ENCODE measurements at regions not wholly inside any gene's neighbourhood (a gene's known extent, or its start where the extent isn't known, plus 50 kb on each side); places are given as distances from the start of the nearest gene placed in this dataset.

DNA sequence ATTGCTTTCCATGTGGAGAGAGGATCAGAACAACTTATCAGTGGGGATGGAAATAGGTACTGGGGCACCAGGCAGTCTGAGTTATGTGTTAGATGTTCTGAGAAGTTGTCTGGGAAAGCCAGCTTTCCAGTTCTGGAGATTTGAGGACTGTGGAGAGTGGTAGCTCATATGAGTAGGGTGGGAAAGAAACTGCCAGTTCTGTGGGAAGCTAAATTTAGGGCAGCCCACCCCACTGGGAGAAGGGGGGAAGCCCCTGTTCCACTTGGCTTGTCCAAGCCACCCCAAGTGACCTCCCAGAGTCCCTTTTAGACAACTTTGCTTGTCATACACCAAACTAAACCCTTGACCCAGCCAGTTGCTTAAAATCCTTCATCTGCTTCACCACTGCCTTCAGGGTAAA lies 189.5 kb downstream of the REEP3 start:
- no peak for DNase-seq

DNA sequence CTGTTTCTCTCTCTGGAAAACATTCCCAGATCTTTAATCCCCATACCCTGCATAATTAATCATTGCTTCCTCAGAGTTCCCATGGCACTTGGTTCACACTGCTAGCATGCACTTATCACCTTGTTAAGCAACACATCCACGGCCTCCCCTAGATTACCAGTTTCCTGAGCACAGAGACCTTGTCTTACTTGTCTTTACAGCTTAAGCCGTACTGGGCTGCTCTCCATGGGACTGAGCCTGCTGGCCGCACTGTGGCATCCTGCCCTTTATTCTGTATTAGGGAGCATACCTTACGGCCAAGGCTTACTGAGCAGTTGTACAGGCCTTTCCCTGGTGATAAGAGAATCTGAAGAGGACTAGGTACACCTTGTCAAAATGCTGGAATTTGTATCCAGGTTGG lies 190.2 kb downstream of the REEP3 start:
- no peak for DNase-seq

DNA sequence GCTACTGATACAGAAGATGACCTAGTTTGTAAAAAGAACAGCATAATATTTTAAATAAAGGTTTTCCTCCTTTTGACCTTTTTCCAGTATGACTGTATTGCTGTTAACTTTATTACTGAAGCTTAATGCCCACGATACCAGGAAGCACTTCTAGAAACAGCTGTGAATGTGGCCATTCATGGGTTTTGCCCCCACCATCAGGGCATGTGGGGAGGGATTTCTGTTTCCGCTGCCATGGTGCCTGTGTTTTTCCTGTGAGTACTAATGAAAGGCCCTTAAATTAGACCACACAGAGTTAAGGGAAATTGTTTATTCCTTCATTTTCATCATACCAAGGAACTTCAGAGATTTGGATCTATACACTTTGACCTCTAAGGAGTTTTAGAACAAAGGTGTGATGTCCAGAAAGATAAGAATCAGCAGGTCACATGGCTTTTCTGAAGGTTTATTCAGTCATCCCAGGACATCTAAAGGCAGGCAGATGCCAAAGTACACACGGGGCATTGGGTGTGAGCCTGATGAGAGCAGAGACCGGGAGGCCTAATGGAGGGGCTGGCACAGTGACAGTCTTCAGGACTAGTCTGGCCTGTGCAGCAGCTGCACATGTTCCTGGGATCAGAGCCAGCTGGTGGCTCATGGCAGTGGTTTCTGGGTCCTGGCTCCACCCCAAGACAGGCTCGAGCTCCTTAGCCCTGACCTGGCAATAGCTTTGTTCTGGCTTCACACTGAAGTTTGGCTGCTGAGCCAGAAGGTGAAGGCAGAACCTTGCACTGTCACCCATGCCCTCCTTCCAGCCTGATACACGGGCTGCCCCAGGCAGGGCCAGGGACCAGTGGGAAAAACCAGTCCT lies 190.9 kb downstream of the REEP3 start:
- no peak for DNase-seq

DNA sequence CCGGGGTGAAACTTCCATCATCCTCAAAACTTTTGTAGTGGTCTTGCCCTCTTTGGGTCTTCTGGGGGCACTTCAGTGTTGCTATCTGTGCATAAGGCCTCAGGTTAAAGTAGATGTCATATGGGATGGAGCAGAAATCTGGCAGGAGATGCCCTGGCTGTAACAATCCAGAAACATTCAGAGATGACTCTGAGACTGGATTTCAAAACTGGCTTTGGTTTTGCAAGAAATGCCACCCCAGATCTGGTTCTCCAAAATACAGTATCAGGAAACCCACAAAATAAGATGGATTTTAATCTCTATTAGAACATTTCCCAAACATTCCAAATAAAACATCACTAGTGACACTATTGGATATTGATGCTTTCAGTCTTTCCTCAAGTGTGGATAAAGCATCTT lies 191.5 kb downstream of the REEP3 start:
- no peak for DNase-seq

DNA sequence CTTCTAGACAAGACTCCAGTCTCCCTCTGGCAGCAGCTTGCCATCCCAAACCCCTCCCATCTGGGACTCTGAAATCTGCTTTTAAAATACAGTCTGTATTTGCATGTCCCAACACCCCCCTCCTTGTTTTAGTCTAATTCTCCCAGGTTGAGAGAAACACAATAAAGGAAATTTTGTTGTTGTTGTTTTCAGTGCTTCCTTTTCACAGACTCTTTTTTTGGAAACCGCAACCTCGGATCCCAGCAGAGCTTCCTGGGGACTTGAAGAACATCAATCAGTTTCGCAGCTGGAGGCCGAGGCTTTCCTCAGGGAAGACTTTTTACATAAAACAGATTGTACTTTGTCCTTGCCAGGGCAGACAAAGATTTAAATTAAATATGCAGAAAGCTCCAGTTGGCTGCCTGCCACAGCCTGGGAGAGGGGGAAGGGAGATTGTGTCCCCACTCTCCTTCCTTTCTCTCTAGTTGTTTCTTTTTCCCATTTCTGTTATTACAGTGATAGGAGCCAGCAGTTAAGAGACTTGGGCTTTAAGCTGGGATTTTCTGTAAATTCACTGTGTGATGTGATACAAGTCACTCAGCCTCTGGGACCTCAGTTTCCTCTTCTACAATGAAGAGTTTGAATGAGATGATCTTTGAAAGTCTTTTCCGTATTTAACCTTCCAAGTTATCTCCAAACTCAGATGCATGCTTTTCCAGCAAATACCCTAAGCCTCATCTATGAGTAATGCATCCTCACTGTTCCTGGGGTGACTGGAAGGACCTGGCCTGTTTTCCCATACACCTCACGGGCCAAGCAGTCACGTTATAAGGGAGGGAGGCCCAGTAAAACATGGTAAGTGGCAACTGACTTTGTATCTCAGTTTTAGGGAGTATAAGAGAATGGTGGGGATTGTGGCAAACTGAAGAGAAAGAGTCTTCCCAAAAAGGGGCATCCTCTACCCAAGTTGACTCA lies 192.3 kb downstream of the REEP3 start:
- DNase-seq: no peak

DNA sequence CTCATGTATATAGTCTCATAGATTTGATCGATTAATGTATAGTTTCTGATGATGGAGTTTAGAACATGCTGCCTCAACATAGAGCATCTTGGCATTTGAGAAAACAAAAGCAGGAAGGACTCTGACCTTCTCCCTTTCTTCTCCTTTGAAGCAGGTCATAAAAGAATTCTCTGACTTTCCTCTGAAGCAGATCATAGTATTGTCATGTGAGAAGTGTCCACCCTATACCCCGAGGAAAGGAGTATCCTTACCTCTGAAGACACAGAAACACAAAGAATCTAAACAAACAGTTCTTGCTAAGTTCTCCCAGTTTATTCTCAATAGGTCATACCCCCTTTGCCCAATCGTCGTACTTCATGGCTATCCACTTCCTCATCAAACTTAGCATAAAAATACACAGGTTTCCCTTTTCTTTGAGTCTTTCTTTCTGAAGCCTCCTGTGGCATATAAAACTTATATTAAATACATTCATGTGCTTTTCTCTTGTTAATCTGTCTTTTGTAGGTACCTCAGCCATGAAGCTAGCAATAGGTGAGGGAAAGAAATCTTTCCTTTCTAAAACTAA lies 194.9 kb downstream of the REEP3 start:
- no peak for DNase-seq

DNA sequence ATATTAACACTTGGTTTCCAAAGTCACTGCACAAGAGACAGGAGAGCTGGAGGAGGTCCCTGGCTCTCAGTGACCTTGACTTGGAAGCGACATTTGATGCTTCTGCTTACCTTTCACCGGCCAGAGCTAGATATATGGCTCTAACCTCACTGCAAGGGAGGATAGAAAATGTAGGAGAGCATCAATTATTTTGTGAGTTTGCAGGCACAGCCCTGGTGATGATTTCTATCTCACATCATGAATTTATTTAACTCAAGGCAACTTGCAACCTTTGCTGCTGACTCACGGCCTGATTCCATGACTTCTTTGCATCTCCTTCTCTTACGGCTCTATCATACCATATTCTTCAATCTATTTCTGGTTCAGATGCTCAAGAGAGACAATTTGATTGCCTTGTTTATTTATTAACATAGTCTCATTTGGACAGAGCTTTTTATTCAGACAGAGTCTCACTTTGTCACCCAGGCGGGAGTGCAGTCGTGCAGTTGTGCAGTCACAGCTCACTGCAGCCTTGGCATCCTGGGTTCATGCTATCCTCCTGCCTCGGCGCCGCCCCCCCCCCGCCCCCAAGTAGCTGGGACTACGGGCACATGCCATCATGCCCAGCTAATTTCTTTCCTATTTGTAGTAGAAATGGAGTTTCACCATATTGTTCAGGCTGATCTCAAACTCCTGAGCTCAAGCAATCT lies 196.0 kb downstream of the REEP3 start:
- no peak for DNase-seq

DNA sequence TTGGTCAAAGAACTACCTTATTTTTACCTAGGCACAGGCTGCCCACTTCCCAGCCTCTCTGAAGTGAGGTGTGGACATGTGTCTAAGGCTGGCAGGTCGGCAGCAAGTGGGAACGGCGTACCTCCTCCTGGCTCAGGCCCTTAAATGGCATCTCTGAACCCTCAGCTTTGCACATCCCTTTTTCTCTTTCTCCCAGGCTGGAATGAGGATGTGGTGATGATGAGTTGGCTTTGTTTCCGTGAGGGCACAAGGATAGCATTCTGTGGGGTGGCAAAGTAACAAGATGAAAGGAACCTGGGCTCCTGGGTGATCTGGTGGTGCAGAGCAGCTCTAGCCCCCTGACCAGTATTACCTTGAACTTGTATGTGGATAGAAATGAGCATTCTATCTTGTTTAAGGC lies 196.8 kb downstream of the REEP3 start:
- DNase-seq: no peak

DNA sequence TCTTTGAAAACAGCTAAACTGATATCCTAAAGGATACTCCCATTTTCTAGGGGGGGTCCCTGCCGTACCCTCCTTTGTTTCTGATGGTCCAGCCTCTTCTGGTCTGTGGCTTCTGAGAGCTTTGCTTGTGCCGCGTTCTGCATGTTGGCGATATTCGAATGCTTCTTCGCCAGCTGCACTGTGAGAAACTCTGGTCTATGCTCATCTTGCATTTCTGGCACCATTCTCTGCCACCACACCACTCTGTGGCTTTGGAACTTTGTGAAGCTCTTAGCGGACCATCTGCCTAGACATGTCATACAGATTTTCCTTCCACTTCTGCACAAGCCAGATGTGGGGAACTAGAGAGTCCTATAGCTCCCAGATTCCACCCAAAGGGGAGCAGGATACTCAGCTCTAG lies 197.2 kb downstream of the REEP3 start:
- no peak for DNase-seq

DNA sequence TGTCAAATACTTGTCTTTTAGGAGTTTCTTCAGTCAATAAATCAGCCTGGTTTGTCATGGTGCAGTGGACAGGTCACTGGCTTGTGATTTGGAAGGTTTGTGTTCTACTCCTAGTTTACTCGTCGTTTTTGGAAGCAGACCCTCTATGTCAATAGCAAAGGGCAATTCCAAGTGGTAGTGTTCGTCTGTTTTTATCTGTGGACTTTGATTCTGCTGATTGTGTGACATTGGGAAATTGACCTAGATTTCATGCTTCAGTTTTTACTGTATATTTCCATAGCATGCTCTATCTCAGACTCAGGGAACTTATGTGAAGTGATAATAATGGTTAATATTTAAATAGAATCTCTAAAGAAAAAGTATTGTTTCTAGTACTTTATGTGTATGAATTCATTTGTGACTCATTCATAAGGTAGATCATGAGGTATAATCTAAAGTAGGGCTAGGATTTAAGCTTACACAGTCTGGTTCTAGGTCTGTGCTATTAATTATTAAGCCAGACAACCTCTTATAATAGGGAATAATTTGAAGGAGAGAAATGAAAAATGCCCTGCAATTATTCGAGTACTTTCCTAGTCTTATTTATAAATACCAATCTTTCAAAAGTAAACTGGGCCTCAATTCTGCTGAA lies 198.1 kb downstream of the REEP3 start:
- no peak for DNase-seq

DNA sequence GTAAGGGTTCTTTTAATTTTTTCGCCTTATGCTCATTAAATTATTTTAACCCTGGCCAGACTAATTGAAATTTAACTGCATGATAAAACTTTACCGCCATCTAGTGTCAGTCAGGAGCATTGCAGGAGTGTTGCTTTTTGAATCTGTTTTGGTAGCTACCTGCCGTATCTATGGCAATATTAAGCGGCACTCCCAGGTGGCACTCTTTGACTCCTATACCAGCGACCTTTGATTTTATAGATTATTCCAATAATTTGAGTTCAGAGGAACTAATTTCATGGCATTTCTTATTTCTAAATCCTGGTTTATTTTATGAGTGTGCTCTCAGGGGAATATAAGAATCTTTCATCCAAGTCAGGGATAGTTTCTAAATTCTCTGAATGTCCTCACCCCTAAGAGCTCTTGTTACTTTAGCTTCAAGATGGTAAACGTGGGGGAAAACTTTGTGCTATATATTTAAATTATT lies 198.9 kb downstream of the REEP3 start:
- DNase-seq: peak; percentile 56

DNA sequence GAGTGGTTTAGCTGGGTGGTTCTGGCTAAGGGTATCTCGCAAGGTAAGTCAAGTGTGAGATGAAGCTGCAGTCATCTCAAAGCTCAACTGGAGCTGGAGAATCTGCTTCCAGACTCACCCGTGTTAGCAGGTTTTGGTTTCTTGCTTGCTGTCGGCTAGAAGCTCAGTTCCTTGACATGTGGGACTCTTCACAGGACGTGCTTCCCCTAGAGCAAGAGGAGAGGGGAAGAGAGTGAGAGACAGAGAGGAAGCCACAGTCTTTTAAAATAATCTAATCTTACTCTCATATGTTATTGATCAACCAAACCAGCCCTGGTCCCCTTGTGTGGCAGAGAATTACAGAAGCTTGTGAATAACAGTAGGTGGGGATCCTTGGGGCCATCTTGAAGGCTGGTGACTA lies 199.5 kb downstream of the REEP3 start:
- peak; percentile 2 for DNase-seq

DNA sequence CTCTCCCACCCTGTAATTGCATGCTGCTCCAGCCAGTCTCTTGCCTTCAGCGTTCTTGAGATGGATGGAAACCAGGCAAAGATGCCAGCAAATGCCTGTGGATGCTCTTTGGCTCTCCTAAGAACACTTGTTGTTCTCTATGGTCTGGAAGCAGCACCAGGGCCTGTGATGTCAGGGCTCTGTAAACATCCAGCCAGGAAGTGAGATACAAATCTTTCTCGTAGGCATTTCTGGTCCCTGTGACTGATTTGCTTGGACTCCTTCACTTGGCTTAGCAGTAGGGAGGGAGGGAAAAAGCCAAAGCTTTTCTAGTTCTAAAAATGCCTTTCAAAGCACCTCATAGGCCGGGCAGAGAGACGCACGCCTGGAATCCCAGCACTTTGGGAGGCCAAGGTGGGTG lies 201.3 kb downstream of the REEP3 start:
- DNase-seq: no peak

DNA sequence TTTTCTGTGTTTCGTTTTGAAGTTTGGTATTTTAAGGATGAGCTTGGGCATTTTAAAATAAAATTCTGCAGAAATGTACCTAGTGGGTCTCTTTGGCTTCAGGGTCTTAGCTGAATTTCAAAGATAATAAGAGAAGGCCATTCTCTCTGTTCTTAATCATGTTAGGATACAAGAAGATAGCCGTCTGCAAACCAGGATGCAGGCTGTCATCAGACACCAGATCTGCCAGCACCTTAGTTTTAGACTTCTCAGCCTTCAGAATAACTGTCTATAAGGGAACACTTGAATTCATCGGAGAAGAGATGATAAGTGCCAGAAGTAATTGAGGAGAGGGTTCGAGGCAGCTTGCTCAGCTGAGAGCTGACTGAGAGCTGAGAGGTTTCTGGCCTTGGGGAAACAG lies 202.1 kb downstream of the REEP3 start:
- DNase-seq: no peak

DNA sequence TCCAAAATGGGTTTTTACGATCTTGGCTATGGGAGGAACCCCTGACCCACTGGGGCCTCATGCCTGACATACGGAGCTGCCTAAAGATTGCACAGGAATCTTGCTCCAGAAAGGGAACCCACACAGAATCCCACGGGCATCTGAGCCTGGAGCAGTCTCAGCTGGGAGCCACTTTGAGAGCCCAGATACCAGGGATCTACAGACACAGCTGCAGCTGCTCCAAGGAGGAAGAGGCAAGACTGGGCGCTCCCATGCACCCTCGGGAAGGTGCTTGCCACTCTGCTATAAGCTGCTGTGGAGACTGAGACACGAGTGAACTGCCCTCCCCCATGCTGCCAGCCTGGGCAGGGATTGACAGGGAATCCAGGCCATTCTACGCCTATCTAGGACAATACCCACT lies 202.5 kb downstream of the REEP3 start:
- no peak for DNase-seq

DNA sequence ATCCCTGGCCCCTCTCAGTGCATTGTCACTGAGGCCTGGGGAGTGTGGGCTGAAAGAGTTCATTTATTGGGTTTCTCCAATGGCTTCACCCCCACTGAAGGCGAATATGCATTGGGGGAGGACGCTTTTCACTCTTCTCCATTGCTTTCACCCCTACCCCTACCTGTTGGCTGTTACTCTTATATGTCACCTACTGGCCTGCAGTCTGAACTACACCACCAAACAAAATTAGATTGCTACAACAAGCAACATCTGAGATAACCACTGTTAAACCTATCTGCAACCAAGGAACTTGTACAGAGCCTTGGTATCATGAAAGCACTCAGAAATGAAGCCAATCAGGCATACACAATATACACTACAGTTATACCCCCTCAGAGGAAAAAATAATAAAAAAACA lies 203.7 kb downstream of the REEP3 start:
- DNase-seq: no peak

DNA sequence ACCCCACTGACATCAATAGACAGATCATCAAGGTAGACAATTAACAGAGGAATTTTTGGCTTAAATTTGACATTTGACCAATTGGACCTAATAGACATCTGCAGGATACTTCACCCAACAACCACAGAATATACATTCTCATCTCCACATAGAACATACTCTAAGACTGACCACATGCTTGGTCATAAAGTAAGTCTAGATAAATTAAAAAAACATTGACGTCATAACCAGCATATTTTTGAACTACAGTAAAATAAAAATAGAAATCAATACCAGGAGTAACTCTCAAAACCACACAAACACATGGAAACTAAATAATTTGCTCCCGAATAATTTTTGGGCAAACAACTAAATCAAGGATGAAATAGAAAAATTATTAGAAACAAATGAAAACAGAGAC lies 205.7 kb downstream of the REEP3 start:
- no peak for DNase-seq

DNA sequence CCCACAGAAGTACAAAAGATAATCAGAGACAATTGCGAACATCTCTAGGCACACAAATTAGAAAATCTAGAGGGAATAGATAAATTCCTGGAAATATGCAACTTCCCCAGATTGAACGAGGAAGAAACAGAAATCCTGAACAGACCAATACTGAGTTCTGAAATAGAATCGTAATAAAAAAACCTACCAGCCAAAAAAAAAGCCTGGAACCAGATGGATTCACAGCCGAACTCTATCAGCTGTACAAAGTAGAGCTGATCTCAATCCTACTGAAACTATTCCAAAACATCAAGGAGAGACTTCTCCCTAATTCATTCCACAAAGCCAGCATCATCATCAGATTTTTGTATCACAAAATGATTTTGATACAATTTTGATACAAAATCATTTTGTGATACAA lies 206.4 kb downstream of the REEP3 start:
- DNase-seq: no peak

DNA sequence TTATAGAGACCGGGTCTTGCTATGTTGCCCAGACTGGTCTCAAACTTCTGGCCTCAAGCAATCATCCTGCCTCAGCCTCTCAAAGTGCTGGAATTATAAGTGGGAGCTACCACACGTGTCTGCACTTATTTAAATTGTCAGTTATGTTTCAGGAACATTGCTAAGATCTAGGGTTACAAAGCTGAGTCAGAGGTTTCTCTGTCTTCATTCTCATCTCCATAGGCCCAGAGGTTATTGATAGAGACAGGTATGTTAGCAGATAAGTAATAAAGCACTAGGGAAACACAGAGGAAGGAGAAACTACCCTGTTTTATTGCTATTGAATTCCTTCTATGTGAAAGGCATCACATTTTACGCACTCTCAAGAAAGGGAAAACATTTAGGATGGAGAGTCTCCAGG lies 214.1 kb downstream of the REEP3 start:
- DNase-seq: no peak

DNA sequence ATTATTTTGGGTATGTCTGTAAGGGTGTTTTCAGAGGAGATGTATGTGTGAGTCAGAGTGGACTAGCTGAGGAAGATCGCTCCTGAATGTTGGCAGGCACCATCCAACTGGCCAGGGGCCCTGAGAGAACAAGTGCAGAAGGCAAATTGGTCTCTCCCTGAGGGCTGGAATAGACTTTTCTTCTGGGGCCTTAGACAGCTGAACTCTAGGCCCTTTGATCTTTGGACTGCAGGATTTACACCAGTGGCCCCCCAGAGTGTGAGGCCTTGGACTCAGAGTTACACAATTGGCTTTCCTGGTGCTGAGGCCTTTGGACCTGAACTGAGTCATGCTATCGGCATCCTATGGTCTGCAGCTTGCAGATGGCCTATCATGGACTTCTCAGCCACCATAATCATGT lies 217.2 kb downstream of the REEP3 start:
- DNase-seq: no peak

DNA sequence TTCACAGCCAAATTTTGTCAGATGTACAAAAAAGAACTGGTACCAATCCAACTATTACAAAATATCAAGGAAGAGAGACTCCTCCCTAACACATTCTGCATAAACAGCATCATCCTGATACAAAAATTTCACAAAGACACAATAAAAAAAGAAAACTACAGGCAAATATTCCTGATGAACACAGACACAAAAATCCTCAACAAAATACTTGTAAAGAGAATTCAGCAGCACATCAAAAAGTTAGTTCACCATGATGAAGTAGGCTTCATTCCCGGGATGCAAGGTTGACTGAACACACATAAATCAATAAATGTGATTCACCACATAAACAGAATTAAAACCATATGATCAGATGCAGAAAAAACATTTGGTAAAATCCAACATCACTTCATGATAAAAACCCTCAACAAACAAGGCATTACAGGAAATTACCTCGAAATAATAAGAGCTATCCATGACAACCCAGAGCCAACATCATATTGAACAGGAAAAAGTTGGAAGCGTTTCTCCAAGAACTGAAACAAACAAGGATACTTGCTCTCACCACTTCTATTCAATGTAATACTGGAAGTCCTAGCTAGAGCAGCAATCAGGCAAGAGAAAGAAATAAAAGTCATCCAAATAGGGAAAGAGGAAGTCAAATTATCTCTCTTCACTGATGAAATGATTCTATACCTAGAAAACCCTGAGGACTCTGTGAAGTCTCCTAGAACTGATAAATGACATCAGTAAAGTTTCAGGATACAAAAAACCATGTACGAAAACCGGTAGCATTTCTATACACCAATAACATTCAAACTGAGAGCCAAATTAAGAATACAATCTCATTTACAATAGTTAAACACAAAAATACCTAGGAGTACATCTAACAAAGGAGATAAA lies 223.1 kb downstream of the REEP3 start:
- DNase-seq: no peak

Data from central memory CD4-positive, alpha-beta T cell (primary cell).